IMR-90 (cell line): ENCODE measurements at regions not wholly inside any gene's neighbourhood (a gene's known extent, or its start where the extent isn't known, plus 50 kb on each side); places are given as distances from the start of the nearest gene placed in this dataset.

Experiments used
- ATAC-seq: fragments of 200-7000 bp; cut with Tn5 transposase; 2 replicates; pipeline ENCODE4 v1.9.1; 2020; ENCODE audit warnings: low read depth, mild to moderate bottlenecking, moderate library complexity
- BruUV-seq: library from RNA; stranded (reverse); fragments of 400-500 nt; replicated peaks from 2 replicates; lab custom pipeline; 2021; lab: Mats Ljungman, UMichigan
- CTCF ChIA-PET: fragments of 300-600 bp; formaldehyde crosslinking; extraction: SDS; loops from one replicate; lab custom pipeline; 2021; ENCODE audit warnings: antibody characterized with exemption; lab: Yijun Ruan, JAX
- POLR2A ChIA-PET: fragments of 300-600 bp; sonication (Branson Sonifier 250); formaldehyde crosslinking; loops from one replicate; lab custom pipeline; 2022; ENCODE audit warnings: antibody characterized with exemption; ENCODE audit not compliant: unreplicated experiment; lab: Charles Lee
- DNase-seq: peaks from one replicate; pipeline ENCODE4 v3.0.0; 2013
- H2AFZ ChIP-seq: replicated peaks from 2 replicates; pipeline ENCODE3; 2013; ENCODE audit warnings: low read length, mild to moderate bottlenecking; ENCODE audit not compliant: poor library complexity
- H2AK5ac ChIP-seq: 2 replicates; pipeline ENCODE4 v1.6.1; 2013; ENCODE audit warnings: low read depth, low read length, inconsistent platforms
- H2AK9ac ChIP-seq: replicated peaks from 2 replicates; pipeline ENCODE3; 2013; ENCODE audit warnings: mild to moderate bottlenecking, low read depth, low read length, moderate library complexity; ENCODE audit not compliant: poor library complexity
- H2BK120ac ChIP-seq: 2 replicates; pipeline ENCODE4 v1.6.1; 2013; ENCODE audit warnings: low read depth, low read length, inconsistent platforms
- H2BK15ac ChIP-seq: 3 replicates; pipeline ENCODE4 v1.6.1; 2013; ENCODE audit warnings: low read depth, low read length, inconsistent platforms
- H2BK20ac ChIP-seq: 2 replicates; pipeline ENCODE4 v1.6.1; 2013; ENCODE audit warnings: low read depth, mild to moderate bottlenecking, inconsistent platforms, low read length, moderate library complexity
- H2BK5ac ChIP-seq: 2 replicates; pipeline ENCODE4 v1.6.1; 2013; ENCODE audit warnings: mild to moderate bottlenecking, low read depth, low read length, inconsistent platforms; ENCODE audit not compliant: poor library complexity, severe bottlenecking
- H3K14ac ChIP-seq: replicated peaks from 2 replicates; pipeline ENCODE4 v1.6.1; 2013; ENCODE audit warnings: low read depth, low read length, inconsistent platforms
- H3K18ac ChIP-seq: 2 replicates; pipeline ENCODE4 v1.6.1; 2013; ENCODE audit warnings: low read depth, low read length, control low read depth
- H3K23ac ChIP-seq: 2 replicates; pipeline ENCODE4 v1.6.1; 2013; ENCODE audit warnings: low read depth, low read length, inconsistent platforms
- H3K27ac ChIP-seq: 2 replicates; pipeline ENCODE4 v1.5.1; 2013; ENCODE audit warnings: mild to moderate bottlenecking, control low read depth, low read length; ENCODE audit not compliant: insufficient read depth
- H3K27me3 ChIP-seq: 2 replicates; pipeline ENCODE4 v1.6.1; 2013; ENCODE audit warnings: low read length; ENCODE audit not compliant: control insufficient read depth, insufficient read depth
- H3K36me3 ChIP-seq: 2 replicates; pipeline ENCODE4 v1.6.1; 2013; ENCODE audit warnings: low read length, mixed read lengths; ENCODE audit not compliant: control insufficient read depth, insufficient read depth
- H3K4ac ChIP-seq: 2 replicates; pipeline ENCODE4 v1.6.1; 2013; ENCODE audit warnings: low read depth, low read length, inconsistent platforms
- H3K4me1 ChIP-seq: 2 replicates; pipeline ENCODE4 v1.6.1; 2013; ENCODE audit warnings: low read length, mixed read lengths; ENCODE audit not compliant: control insufficient read depth, insufficient read depth
- H3K4me2 ChIP-seq: 2 replicates; pipeline ENCODE4 v1.6.1; 2013; ENCODE audit warnings: low read depth, mild to moderate bottlenecking, control low read depth, low read length, moderate library complexity
- H3K4me3 ChIP-seq: 2 replicates; pipeline ENCODE4 v1.5.1; 2013; ENCODE audit warnings: low read depth, mild to moderate bottlenecking, control low read depth, low read length, moderate library complexity; ENCODE audit not compliant: insufficient read depth
- H3K56ac ChIP-seq: 2 replicates; pipeline ENCODE4 v1.6.1; 2013; ENCODE audit warnings: low read length, inconsistent platforms; ENCODE audit not compliant: insufficient read depth; ENCODE audit errors: extremely low read depth
- H3K79me1 ChIP-seq, 2 experiments: 2 replicates each; pipeline ENCODE4 v1.6.1; 2013; ENCODE audit warnings: low read length in 2 of 2, inconsistent platforms in 1 of 2, low read depth in 1 of 2
- H3K9ac ChIP-seq: 2 replicates; pipeline ENCODE4 v1.6.1; 2013; ENCODE audit warnings: low read depth, low read length, control low read depth
- H3K9me1 ChIP-seq: 2 replicates; pipeline ENCODE4 v1.6.1; 2013; ENCODE audit warnings: low read length, inconsistent platforms; ENCODE audit not compliant: insufficient read depth
- H3K9me3 ChIP-seq: 2 replicates; pipeline ENCODE4 v1.6.1; 2013; ENCODE audit warnings: low read length; ENCODE audit not compliant: control insufficient read depth, insufficient read depth
- H4K20me1 ChIP-seq: 2 replicates; pipeline ENCODE4 v1.6.1; 2013; ENCODE audit warnings: low read length, inconsistent platforms; ENCODE audit not compliant: insufficient read depth
- H4K5ac ChIP-seq: 2 replicates; pipeline ENCODE4 v1.6.1; 2013; ENCODE audit warnings: mild to moderate bottlenecking, low read depth, low read length, control low read depth
- H4K8ac ChIP-seq, 2 experiments: 2 replicates each; pipeline ENCODE4 v1.6.1; 2013; ENCODE audit warnings: low read depth in 2 of 2, low read length in 2 of 2, control low read depth in 1 of 2, inconsistent platforms in 1 of 2
- H4K91ac ChIP-seq: 2 replicates; pipeline ENCODE4 v1.6.1; 2013; ENCODE audit warnings: low read depth, low read length, inconsistent platforms; ENCODE audit not compliant: insufficient read depth
- BHLHE40 ChIP-seq: fragments of 150-350 bp; IDR thresholded peaks from 2 replicates; pipeline ENCODE4 v1.6.1; 2016; ENCODE audit warnings: mild to moderate bottlenecking, low read depth, low read length
- CEBPB ChIP-seq: IDR thresholded peaks from 2 replicates; pipeline ENCODE4 v1.6.1; 2012; ENCODE audit warnings: low read depth, low read length, improper control_type of control experiment
- CHD1 ChIP-seq: IDR thresholded peaks from 2 replicates; pipeline ENCODE4 v1.6.1; 2012; ENCODE audit warnings: low read depth, low read length, improper control_type of control experiment
- ELK1 ChIP-seq: fragments of 150-350 bp; IDR thresholded peaks from 2 replicates; pipeline ENCODE4 v1.6.1; 2016; ENCODE audit warnings: low read depth, mild to moderate bottlenecking, low read length, moderate library complexity, borderline replicate concordance
- FOS ChIP-seq: fragments of 150-350 bp; IDR thresholded peaks from 2 replicates; pipeline ENCODE4 v1.6.1; 2016; ENCODE audit warnings: low read depth, low read length
- MAFK ChIP-seq: IDR thresholded peaks from 2 replicates; pipeline ENCODE4 v1.6.1; 2012; ENCODE audit warnings: low read depth, low read length, improper control_type of control experiment
- MAZ ChIP-seq: IDR thresholded peaks from 2 replicates; pipeline ENCODE4 v1.6.1; 2012; ENCODE audit warnings: low read depth, mild to moderate bottlenecking, low read length, improper control_type of control experiment, moderate library complexity, borderline replicate concordance
- MXI1 ChIP-seq: IDR thresholded peaks from 2 replicates; pipeline ENCODE4 v1.6.1; 2012; ENCODE audit warnings: low read depth, mild to moderate bottlenecking, low read length, moderate library complexity, borderline replicate concordance
- NFE2L2 ChIP-seq: fragments of 150-350 bp; IDR thresholded peaks from 2 replicates; pipeline ENCODE4 v1.6.1; 2016; ENCODE audit warnings: low read depth, mild to moderate bottlenecking, low read length
- POLR2A ChIP-seq: IDR thresholded peaks from 2 replicates; pipeline ENCODE4 v1.6.1; 2012; ENCODE audit warnings: mild to moderate bottlenecking, low read depth, low read length
- RAD21 ChIP-seq: IDR thresholded peaks from 2 replicates; pipeline ENCODE4 v1.6.1; 2012; ENCODE audit warnings: low read length, improper control_type of control experiment
- RCOR1 ChIP-seq: IDR thresholded peaks from 2 replicates; pipeline ENCODE4 v1.6.1; 2012; ENCODE audit warnings: mild to moderate bottlenecking, low read length, improper control_type of control experiment; ENCODE audit not compliant: insufficient replicate concordance
- RFX5 ChIP-seq: IDR thresholded peaks from 2 replicates; pipeline ENCODE4 v1.8.0; 2012; ENCODE audit warnings: low read depth, mild to moderate bottlenecking, low read length, moderate library complexity
- SMC3 ChIP-seq: fragments of 150-350 bp; IDR thresholded peaks from 2 replicates; pipeline ENCODE4 v1.6.1; 2016; ENCODE audit warnings: low read depth, mild to moderate bottlenecking, antibody characterized with exemption, low read length, moderate library complexity
- WGBS, 2 experiments: methylation state at CpG; one replicate each; pipeline versions ENCODE4 v1.1.5 to v1.1.7; 2013; ENCODE audit warnings: missing lambda C conversion rate in 2 of 2; ENCODE audit not compliant: insufficient read length in 1 of 2; ENCODE audit errors: extremely low coverage in 2 of 2; 5-methylcytosine and 5-hydroxymethylcytosine counted together
- dilution Hi-C: fragments of 300-500 bp; cut with HindIII; formaldehyde crosslinking; loops from one replicate; pipeline ENCODE4 v1.14.3; 2018; ENCODE audit warnings: low sequenced_read_pairs; ENCODE audit not compliant: unreplicated experiment
- in situ Hi-C: fragments of 300-500 bp; cut with MboI; formaldehyde crosslinking; loops from 3 replicates; pipeline ENCODE4 v1.14.3; 2019; ENCODE audit warnings: low sequenced_read_pairs, inconsistent platforms, mixed read lengths
- intact Hi-C: fragments of 100-400 bp; cut with micrococcal nuclease; formaldehyde crosslinking; loops from 2 replicates; pipeline ENCODE4 v1.10.0; 2022
- TF ChIP-seq, protein P1 (sequence below): fragments of 150-350 bp; IDR thresholded peaks from 2 replicates; pipeline ENCODE4 v1.6.1; 2017; ENCODE audit warnings: mild to moderate bottlenecking, antibody characterized with exemption, low read length, low read depth
- TF ChIP-seq, protein P2 (sequence below): conservative IDR thresholded peaks from 2 replicates; pipeline ENCODE4 v1.5.1; 2012; ENCODE audit warnings: mild to moderate bottlenecking, low read depth, low read length, improper control_type of control experiment

DNA sequence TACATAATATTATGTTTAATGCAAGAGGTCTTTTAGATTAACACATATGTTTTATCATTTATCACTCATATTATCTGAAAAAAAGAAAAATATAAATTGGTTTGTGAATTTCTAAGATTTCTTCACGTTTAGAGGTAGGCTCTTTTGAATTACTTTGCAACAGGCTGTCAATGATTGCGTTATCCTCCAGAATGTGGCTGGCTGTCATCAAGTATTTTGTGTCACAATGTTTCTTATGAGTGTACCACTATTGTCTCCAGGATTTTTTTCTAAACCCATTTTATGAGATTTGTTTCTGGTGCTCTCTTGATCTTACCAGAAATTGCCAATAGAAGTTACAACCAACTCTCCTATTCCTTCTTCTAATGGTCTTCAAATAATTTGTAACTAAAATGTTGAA is 307.9 kb downstream of the DMAC1 start:
- intact Hi-C loops = no loop called here

More for the DNA sequence above, 307.9 kb downstream of the DMAC1 start:
- CTCF ChIA-PET = no interaction called here
- no peaks in the 10 kb centered on the region for H3K79me1 ChIP-seq
- H3K9me3 ChIP-seq = no peaks in the 10 kb centered on the region
- no peak overlapping the region for H3K4ac ChIP-seq
- POLR2A ChIA-PET = no interaction called here
- no peak overlapping the region for H2BK15ac ChIP-seq
- H2BK20ac ChIP-seq = no peak overlapping the region
- H3K27ac ChIP-seq = no peak overlapping the region
- H4K20me1 ChIP-seq = no peaks in the 10 kb centered on the region
- H3K18ac ChIP-seq = no peak overlapping the region
- no peak overlapping the region for H3K4me2 ChIP-seq
- BruUV-seq = no TSS peak
- no peaks in the 10 kb centered on the region for H3K9me1 ChIP-seq
- no peak overlapping the region for H2AFZ ChIP-seq
- no peak overlapping the region for H2AK9ac ChIP-seq
- no peak overlapping the region for H2AK5ac ChIP-seq
- TF ChIP-seq FOS (no peak), CHD1 (no peak), RCOR1 (no peak), BHLHE40 (no peak), CEBPB (no peak), MAFK (no peak), RAD21 (no peak), ELK1 (no peak), POLR2A (no peak), RFX5 (no peak), MAZ (no peak), SMC3 (no peak), MXI1 (no peak), NFE2L2 (no peak)
- TF ChIP-seq, protein P1, sequence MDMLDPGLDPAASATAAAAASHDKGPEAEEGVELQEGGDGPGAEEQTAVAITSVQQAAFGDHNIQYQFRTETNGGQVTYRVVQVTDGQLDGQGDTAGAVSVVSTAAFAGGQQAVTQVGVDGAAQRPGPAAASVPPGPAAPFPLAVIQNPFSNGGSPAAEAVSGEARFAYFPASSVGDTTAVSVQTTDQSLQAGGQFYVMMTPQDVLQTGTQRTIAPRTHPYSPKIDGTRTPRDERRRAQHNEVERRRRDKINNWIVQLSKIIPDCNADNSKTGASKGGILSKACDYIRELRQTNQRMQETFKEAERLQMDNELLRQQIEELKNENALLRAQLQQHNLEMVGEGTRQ = no peak
- TF ChIP-seq, protein P2, sequence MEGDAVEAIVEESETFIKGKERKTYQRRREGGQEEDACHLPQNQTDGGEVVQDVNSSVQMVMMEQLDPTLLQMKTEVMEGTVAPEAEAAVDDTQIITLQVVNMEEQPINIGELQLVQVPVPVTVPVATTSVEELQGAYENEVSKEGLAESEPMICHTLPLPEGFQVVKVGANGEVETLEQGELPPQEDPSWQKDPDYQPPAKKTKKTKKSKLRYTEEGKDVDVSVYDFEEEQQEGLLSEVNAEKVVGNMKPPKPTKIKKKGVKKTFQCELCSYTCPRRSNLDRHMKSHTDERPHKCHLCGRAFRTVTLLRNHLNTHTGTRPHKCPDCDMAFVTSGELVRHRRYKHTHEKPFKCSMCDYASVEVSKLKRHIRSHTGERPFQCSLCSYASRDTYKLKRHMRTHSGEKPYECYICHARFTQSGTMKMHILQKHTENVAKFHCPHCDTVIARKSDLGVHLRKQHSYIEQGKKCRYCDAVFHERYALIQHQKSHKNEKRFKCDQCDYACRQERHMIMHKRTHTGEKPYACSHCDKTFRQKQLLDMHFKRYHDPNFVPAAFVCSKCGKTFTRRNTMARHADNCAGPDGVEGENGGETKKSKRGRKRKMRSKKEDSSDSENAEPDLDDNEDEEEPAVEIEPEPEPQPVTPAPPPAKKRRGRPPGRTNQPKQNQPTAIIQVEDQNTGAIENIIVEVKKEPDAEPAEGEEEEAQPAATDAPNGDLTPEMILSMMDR = no peak
- H3K4me3 ChIP-seq = no peak overlapping the region
- H3K14ac ChIP-seq = no peak overlapping the region
- dilution Hi-C loops (no loop called here), in situ Hi-C loops (no loop called here)
- DNase-seq = no peak
- no peak overlapping the region for H2BK120ac ChIP-seq
- no peak overlapping the region for H4K5ac ChIP-seq
- no peak overlapping the region for H3K56ac ChIP-seq
- no peaks in the 10 kb centered on the region for H3K4me1 ChIP-seq
- WGBS, 2 experiments = no CpG with 5 or more reads among the region's 2 CpGs
- H3K36me3 ChIP-seq = no peaks in the 10 kb centered on the region
- no peak overlapping the region for H3K23ac ChIP-seq
- H4K8ac ChIP-seq = no peak overlapping the region
- no peak overlapping the region for H3K9ac ChIP-seq
- no peak for ATAC-seq
- peaks cover 2% of the 10 kb centered on the region; the same call in 1 of the 2 replicates for H3K27me3 ChIP-seq
- H4K91ac ChIP-seq = no peak overlapping the region
- H2BK5ac ChIP-seq = no peak overlapping the region
